HG02678 (cell line): ENCODE measurements at regions not wholly inside any gene's neighbourhood (a gene's known extent, or its start where the extent isn't known, plus 50 kb on each side); places are given as distances from the start of the nearest gene placed in this dataset.

Source experiments
- ATAC-seq: cut with Tn5 transposase; IDR thresholded peaks from one replicate; pipeline ENCODE4 v1.9.1; 2021; ENCODE audit warnings: mild to moderate bottlenecking, moderate library complexity; ENCODE audit not compliant: unreplicated experiment

GRCh38 chr16:55954906-55955305 lies 79.7 kb upstream of the CES5A start:
- no peak for ATAC-seq

DNA sequence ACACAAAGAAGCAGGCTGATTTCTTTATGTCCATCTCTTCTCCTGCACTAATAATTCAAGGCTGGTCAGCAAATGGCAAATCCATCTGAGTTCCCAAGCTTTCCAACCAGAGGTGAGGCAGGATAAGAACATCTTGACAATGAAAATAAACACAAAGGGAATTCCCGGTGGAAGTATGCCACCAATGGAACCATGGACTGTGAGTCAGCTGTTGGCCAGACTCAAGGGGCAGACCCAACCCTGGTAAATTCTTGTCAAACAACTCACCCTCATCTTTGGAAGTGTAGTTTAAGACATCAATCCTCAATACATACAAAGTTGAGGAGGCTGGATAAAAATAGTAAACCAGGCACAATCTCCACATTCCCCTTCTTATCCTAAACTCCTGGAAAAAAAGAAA lies 74.3 kb upstream of the CES5A start:
- no peak for ATAC-seq

DNA sequence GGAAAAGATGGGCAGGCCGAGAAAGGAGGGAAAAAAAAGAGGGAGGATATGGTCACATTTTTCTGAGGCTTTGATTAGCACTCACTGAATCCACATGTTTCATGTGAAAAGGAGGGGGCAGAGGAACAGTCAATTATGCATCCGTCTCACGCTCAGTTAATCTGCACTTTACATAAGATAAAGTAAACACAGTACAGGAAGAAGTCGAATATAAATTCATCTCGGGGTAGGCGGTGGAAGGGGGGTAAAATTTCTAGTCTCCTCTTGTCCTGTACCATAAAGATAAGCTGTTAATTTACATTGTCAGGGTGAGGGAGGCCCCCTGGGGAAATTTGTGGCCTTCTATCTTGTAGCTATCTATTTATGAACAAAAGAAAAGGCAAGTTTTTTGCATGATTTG lies 73.1 kb upstream of the CES5A start:
- ATAC-seq = no peak

DNA sequence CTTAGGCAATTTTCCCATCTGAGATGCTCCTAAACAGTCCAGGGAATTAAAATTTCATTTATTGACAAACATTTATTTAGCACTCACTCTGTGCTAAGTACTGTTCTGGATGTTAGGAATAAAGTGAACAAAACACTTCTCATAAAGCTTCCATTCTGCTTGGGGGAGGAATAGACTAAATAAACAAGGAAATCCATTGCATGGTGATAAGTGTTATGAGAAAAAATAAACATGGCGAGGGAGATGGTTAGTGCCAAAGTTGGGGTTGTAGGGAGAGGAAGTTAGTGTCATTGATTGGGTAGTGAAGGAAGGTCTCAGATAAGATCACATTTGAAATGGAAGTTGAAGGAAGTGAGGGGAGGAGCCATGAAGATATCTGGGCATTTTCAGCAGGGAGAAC lies 72.2 kb upstream of the CES5A start:
- ATAC-seq = no peak

DNA sequence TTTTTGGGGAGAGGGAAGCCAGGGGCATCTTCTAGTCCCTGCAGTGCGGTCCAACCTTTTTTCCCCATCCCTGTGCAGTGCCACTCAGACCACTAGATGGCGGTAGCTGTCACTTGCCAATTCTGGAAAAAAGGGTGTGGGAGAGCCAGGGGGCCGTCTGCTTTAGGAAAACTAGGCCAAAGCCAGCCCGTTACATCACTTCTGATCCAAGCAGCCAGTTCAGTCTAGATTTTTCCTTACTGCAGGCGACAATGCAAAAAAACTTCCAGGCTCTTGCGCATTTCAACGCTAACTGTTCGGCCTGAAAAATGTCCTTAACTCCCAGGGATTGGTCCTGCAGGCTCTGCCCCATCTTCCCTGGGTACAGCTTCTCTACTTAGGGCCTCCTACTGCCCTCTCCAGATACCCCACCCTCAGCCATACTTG lies 69.2 kb upstream of the CES5A start:
- peak; percentile 64 for ATAC-seq

GRCh38 chr16:55943267-55943666 lies 68.1 kb upstream of the CES5A start:
- no peak for ATAC-seq

- no peak for ATAC-seq
Measured at GRCh38 chr16:55942821-55943220, 67.6 kb upstream of the CES5A start.

DNA sequence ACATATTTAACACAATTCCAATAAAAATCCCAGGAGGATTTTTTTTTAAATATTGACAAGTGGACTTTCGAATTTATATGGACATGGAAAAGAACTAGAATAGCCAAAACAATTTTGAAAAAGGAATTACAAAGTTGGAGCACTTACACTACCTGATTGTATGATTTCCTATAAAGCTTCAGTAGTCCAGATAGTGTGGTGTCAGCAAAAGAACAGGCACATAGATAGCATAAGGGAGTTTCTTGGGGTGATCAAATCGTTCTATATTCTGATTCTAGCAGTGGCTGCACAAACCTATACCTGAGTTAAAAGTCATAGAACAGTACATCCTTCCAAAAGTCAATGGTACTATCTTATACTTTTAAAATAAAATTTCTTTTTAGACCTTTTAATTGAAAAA lies 66.4 kb upstream of the CES5A start:
- no peak for ATAC-seq

- ATAC-seq = no peak
Measured at GRCh38 chr16:55938126-55938525, 63.0 kb upstream of the CES5A start.

DNA sequence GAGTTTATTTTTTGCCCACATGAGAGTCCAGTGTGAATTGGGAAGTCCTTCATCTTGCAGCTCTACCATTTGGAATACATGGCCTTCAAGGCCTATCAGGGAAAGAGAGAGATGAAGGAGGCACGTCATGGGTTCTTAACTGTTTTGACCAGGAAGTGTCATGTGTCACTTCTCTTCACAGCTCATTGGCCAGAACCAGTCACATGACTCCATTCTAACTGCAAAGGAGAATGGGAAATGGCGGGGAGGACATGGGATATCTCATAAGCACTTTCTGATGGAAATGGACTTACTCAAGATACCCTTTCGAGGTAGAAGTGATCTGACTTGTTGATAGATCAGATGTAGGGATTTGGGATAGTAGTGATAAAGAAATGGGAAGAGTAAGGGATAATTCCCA lies 57.9 kb upstream of the CES5A start:
- no peak for ATAC-seq

- no peak for ATAC-seq
Measured at GRCh38 chr16:55930036-55930435, 54.9 kb upstream of the CES5A start.

GRCh38 chr16:55929181-55929580 lies 54.0 kb upstream of the CES5A start:
- ATAC-seq = no peak

GRCh38 chr16:55925242-55925641 lies 50.1 kb upstream of the CES5A start:
- ATAC-seq = no peak
